ENCODE measurements at regions not wholly inside any gene's neighbourhood (a gene's known extent, or its start where the extent isn't known, plus 50 kb on each side); places are given as distances from the start of the nearest gene placed in this dataset.
A peak's percentile ranks its signal among the peaks of the same experiment; 100 is the strongest.
"Not testable (repeated sequence)": the region's sequence is repeated elsewhere in the genome, so short reads cannot be mapped to it uniquely, and the experiment has no call there.

- DNase-seq (ENCODE audit: low read depth in 2 of 2): peak in 1 of 2 donors; percentile 44
Measured at GRCh38 chr1:67907467-67907866, 74.2 kb upstream of the GNG12 start.

- not testable (repeated sequence) for DNase-seq (ENCODE audit: low read depth in 2 of 2)
Measured at GRCh38 chr1:67906015-67906414, 72.7 kb upstream of the GNG12 start.

- DNase-seq (ENCODE audit: low read depth in 2 of 2): not testable (repeated sequence)
Measured at GRCh38 chr1:67902546-67903223, 69.4 kb upstream of the GNG12 start.

- no peak for DNase-seq (ENCODE audit: low read depth in 2 of 2)
Measured at GRCh38 chr1:67898033-67898726, 64.9 kb upstream of the GNG12 start.

GRCh38 chr1:67897270-67897949 lies 64.1 kb upstream of the GNG12 start:
- DNase-seq (ENCODE audit: low read depth in 2 of 2): peak in 1 of 2 donors; percentile 77

- DNase-seq (ENCODE audit: low read depth in 2 of 2): no peak
Measured at GRCh38 chr1:67896826-67897225, 63.6 kb upstream of the GNG12 start.

GRCh38 chr1:67894981-67895735 lies 61.9 kb upstream of the GNG12 start:
- DNase-seq (ENCODE audit: low read depth in 2 of 2): no peak

GRCh38 chr1:67893126-67893495 lies 59.8 kb upstream of the GNG12 start:
- no peak for DNase-seq (ENCODE audit: low read depth in 2 of 2)

- no peak for DNase-seq (ENCODE audit: low read depth in 2 of 2)
Measured at GRCh38 chr1:67892476-67893125, 59.3 kb upstream of the GNG12 start.

GRCh38 chr1:67890857-67891256 lies 57.6 kb upstream of the GNG12 start:
- no peak for DNase-seq (ENCODE audit: low read depth in 2 of 2)

GRCh38 chr1:67889953-67890567 lies 56.8 kb upstream of the GNG12 start:
- DNase-seq (ENCODE audit: low read depth in 2 of 2): peak; percentile 68 to 91

GRCh38 chr1:67889466-67889865 lies 56.2 kb upstream of the GNG12 start:
- no peak for DNase-seq (ENCODE audit: low read depth in 2 of 2)

GRCh38 chr1:67888216-67889106 lies 55.2 kb upstream of the GNG12 start:
- peak in 1 of 2 donors; percentile 35 for DNase-seq (ENCODE audit: low read depth in 2 of 2)

GRCh38 chr1:67887146-67887545 lies 53.9 kb upstream of the GNG12 start:
- DNase-seq (ENCODE audit: low read depth in 2 of 2): no peak

- DNase-seq (ENCODE audit: low read depth in 2 of 2): no peak
Measured at GRCh38 chr1:67886076-67886475, 52.8 kb upstream of the GNG12 start.

GRCh38 chr1:67883069-67883468 lies 49.8 kb upstream of the GNG12 start:
- peak in 1 of 2 donors; percentile 80 for DNase-seq (ENCODE audit: low read depth in 2 of 2)
